HG03039 (cell line): ENCODE measurements at regions not wholly inside any gene's neighbourhood (a gene's known extent, or its start where the extent isn't known, plus 50 kb on each side); places are given as distances from the start of the nearest gene placed in this dataset.

ENCODE experiments used
- ATAC-seq: cut with Tn5 transposase; IDR thresholded peaks from one replicate; pipeline ENCODE4 v1.9.1; 2021; ENCODE audit warnings: mild to moderate bottlenecking, moderate library complexity; ENCODE audit not compliant: unreplicated experiment

- no peak for ATAC-seq
Observed at GRCh38 chr15:85847031-85847430, 52.3 kb upstream of the KLHL25 start.

DNA sequence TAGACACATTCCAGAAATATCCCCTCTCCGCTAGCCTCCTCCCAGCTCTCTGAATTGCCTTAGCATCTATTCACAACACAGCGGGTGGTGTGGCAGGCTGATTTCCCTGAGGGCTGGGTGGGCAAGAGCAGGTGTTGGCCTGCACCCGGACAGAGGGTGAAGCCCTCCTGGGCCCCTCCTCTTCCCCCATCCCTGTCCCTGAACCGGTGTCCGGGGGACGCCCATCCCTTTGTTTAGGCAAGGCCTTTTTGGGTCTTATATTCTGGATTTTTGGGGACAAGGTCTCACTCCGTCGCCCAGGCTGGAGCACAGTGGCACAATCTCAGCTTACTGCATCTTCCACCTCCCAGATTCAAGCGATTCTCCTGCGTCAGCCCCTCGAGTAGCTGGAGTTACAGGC, 55.2 kb upstream of the KLHL25 start:
- ATAC-seq, result no peak

GRCh38 chr15:85852969-85853368, 58.2 kb upstream of the KLHL25 start:
- no peak for ATAC-seq

- ATAC-seq, result peak; percentile 49
Observed at GRCh38 chr15:85854345-85855097, 59.8 kb upstream of the KLHL25 start.

DNA sequence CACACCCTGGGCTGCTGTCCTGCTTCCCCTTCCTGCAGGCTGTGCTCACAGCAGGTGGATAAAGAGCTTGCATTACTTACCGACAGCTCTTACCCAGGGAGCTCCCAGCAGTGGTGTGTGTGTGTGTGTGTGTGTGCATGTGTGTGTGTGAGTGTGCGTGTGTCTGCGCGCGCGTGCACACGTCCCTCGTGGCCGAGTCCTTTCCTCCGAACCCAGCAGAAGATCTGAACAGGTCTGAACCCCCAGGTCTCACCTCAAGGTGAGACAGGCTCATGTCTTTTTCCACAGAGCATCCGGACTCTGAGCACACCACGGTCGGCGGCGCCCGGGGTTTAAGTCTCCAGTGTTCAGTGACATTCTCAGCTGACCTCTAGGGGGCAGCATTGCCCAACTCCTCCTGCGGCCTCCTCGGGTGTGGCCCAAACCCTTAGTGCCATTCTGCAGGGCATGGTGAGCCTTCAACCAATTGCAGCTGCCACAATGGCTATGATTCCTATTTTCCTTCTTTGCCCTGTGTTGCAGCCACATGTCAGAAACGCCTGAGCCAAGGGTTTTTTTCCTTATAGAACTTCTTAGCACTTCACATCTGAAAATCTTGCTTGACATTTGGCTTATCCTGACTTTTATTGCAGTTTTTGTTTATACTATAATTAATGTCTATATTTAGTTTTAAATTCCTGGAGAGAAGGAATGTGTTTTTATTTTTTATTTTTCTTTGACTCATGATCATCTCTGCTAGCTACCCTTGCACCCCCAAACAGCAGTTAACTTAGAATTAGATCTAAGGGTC, 64.1 kb upstream of the KLHL25 start:
- peak; percentile 87 for ATAC-seq

GRCh38 chr15:85859671-85860070, 64.9 kb upstream of the KLHL25 start:
- ATAC-seq, result no peak

DNA sequence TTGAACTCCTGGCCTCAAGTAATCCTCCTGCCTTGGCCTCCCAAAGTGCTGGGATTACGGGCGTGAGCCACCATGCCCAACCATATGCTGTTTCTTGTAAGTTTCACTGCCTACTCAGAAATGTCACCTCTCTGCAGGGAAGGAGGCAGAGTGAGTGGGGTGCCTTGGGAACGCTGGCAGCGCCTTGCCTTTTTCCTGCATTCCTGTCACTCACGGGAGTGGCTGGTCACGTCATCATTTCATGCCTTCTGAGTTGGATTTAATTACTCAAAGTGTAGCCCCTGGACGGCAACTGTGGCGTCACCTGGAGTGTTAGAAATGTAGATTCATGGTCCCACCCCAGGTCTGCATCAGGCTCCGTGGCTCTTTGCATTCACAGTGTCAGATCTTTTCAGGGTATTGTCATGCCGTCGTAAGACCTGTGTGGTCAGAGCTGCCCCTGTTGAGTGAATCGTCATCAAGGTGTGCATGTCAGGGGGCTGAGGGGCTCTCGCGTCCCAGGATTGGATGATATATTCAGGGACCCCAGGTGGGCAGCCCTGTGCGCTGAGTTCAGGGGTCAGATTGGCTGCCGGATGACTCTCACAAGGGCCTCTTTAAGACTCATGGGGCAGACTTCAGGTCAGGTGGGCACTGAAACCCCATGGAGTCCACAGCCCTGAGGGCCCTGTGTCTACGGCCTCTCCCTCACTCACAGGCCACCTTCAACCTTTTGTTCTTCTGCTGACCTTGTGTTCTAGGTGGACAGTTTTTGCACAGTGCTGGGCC, 65.9 kb upstream of the KLHL25 start:
- ATAC-seq, result no peak

- ATAC-seq, result no peak
Observed at GRCh38 chr15:85865070-85865684, 70.5 kb upstream of the KLHL25 start.

- no peak for ATAC-seq
Observed at GRCh38 chr15:85867250-85867649, 72.5 kb upstream of the KLHL25 start.

DNA sequence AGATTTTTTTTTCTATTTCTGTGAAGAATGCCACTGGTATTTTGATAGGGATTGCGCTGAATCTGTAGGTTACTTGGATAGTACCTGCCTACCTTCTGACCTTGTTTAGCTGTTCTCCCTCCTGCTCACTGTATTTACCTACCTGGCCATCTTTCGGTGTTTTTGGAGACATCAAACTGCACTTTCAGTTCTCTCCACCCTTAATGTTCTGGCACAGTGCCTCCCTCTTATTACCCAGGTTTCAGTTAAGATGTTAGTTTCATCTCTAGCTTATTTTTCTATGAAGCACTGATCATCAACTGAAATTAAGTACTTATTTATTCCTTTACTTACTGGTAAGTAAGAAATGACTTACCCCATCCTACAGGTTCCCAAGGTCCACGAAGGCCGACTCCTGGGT, 74.4 kb upstream of the KLHL25 start:
- ATAC-seq, result no peak

- ATAC-seq, result no peak
Observed at GRCh38 chr15:85870216-85871014, 75.7 kb upstream of the KLHL25 start.

GRCh38 chr15:85871545-85871944, 76.8 kb upstream of the KLHL25 start:
- ATAC-seq, result no peak

- ATAC-seq, result no peak
Observed at GRCh38 chr15:85872125-85872524, 77.4 kb upstream of the KLHL25 start.

GRCh38 chr15:85874236-85874635, 79.5 kb upstream of the KLHL25 start:
- ATAC-seq, result no peak

- no peak for ATAC-seq
Observed at GRCh38 chr15:85875756-85876155, 81.0 kb upstream of the KLHL25 start.

DNA sequence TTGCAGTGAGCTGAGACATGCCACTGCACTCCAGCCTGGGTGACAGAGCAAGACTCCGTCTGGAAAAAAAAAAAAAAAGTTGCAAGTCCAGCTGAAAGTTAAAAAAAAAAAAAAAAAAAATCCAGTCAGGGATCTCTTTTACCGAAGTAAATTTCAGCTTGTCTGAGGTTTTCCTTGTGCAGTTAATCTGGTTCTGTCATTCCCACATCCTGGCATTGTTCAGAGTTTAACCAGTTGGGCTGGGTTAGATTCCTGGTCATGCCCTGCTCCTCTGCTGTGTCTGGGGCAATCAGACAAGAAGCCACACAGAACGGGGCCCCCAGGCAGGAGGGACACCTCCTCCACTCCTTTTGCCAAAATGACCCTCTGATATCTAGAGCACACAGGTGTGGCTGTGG, 84.1 kb upstream of the KLHL25 start:
- ATAC-seq, result no peak

- ATAC-seq, result no peak
Observed at GRCh38 chr15:85879334-85880163, 84.8 kb upstream of the KLHL25 start.

DNA sequence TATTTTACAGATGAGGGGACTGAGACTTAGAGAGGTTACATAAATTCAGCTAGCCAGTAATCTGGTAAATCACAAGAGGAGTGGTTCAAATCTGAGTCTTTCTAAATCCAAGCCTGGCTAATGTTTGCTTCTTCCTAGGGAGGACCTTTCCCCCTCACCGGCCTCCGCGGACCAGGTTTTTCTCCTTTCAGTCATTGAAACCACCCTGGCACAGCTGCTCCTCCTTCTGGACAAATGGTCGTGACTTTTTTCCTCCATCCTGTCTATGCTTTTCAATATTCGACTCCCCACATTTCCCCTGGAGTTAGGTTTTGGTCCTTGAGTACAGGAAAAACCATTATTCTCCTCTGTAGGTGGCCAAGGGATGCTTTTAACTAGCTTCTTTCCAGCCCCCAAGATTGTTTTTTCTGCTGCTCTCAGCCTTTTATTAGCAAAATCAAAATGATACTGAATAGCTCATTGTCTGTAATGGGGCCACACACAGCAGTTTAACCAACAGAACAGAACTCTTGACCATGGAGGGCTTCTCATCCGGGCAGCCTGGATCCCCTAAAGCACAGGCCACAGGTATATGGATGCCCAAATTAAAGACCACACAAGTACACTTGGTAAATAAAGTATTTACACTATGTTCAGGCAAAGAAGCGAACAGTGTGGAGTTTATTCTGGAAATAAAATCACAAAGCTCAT, 85.9 kb upstream of the KLHL25 start:
- ATAC-seq, result no peak

GRCh38 chr15:85886309-85886811, 91.6 kb upstream of the KLHL25 start:
- no peak for ATAC-seq
